HepG2 (cell line): ENCODE measurements at regions not wholly inside any gene's neighbourhood (a gene's known extent, or its start where the extent isn't known, plus 50 kb on each side); places are given as distances from the start of the nearest gene placed in this dataset.

ENCODE experiments used
- ATAD3A ChIP-seq: sonication (generic); formaldehyde crosslinking; IDR thresholded peaks from 2 replicates; pipeline ENCODE4 v1.4.0; 2020; ENCODE audit warnings: missing genetic modification reagents
- DR1 ChIP-seq: sonication (generic); formaldehyde crosslinking; IDR thresholded peaks from 2 replicates; pipeline ENCODE4 v1.8.0; 2021; ENCODE audit warnings: mild to moderate bottlenecking, missing genetic modification reagents, inconsistent platforms
- ELF1 ChIP-seq: sonication (generic); formaldehyde crosslinking; IDR thresholded peaks from 2 replicates; pipeline ENCODE4 v1.4.0; 2020; ENCODE audit warnings: missing genetic modification reagents
- FOXM1 ChIP-seq: sonication (generic); formaldehyde crosslinking; IDR thresholded peaks from 2 replicates; pipeline ENCODE4 v1.5.0; 2020; ENCODE audit warnings: missing genetic modification reagents
- HES4 ChIP-seq: sonication (generic); formaldehyde crosslinking; IDR thresholded peaks from 2 replicates; pipeline ENCODE4 v1.9.0; 2021; ENCODE audit warnings: mild to moderate bottlenecking, missing genetic modification reagents, borderline replicate concordance
- HOXD1 ChIP-seq: sonication (generic); formaldehyde crosslinking; IDR thresholded peaks from 2 replicates; pipeline ENCODE4 v1.5.0; 2020; ENCODE audit warnings: missing genetic modification reagents
- KLF16 ChIP-seq, 2 experiments: sonication (generic) in 1 of 2; formaldehyde crosslinking in 1 of 2; IDR thresholded peaks; 2 replicates each; pipeline versions ENCODE4 v1.6.1 to v1.8.0; 2016 to 2023; ENCODE audit warnings: missing genetic modification reagents in 2 of 2, missing compliant biosample characterization in 1 of 2
- KMT2B ChIP-seq: IDR thresholded peaks from 2 replicates; pipeline ENCODE4 v1.6.1; 2016; ENCODE audit warnings: missing genetic modification reagents, missing compliant biosample characterization
- POLR2AphosphoS2 ChIP-seq: IDR thresholded peaks from 2 replicates; pipeline ENCODE4 v1.6.1; 2011; ENCODE audit warnings: low read depth, low read length, improper control_type of control experiment
- SMAD1 ChIP-seq: sonication (generic); formaldehyde crosslinking; IDR thresholded peaks from 2 replicates; pipeline ENCODE4 v1.4.0; 2020; ENCODE audit warnings: missing genetic modification reagents, low read depth, mild to moderate bottlenecking, borderline replicate concordance
- SP4 ChIP-seq: sonication (generic); formaldehyde crosslinking; IDR thresholded peaks from 2 replicates; pipeline ENCODE4 v1.8.1; 2023; ENCODE audit warnings: mild to moderate bottlenecking, missing genetic modification reagents
- ZMAT3 ChIP-seq: sonication (generic); formaldehyde crosslinking; conservative IDR thresholded peaks from 2 replicates; pipeline ENCODE4 v1.7.0; 2021; ENCODE audit warnings: missing genetic modification reagents
- ZNF10 ChIP-seq: sonication (generic); formaldehyde crosslinking; IDR thresholded peaks from 2 replicates; pipeline ENCODE4 v1.4.0; 2020; ENCODE audit warnings: mild to moderate bottlenecking, low read depth, missing genetic modification reagents, borderline replicate concordance
- ZNF253 ChIP-seq: sonication (generic); formaldehyde crosslinking; IDR thresholded peaks from 2 replicates; pipeline ENCODE4 v1.8.0; 2022; ENCODE audit warnings: mild to moderate bottlenecking, missing genetic modification reagents, borderline replicate concordance
- ZNF264 ChIP-seq: sonication (generic); formaldehyde crosslinking; IDR thresholded peaks from 2 replicates; pipeline ENCODE4 v1.4.0; 2020; ENCODE audit warnings: missing genetic modification reagents
- ZNF432 ChIP-seq: sonication (generic); formaldehyde crosslinking; IDR thresholded peaks from 2 replicates; pipeline ENCODE4 v1.5.0; 2020; ENCODE audit warnings: missing genetic modification reagents, mild to moderate bottlenecking, borderline replicate concordance
- ZNF709 ChIP-seq: sonication (generic); formaldehyde crosslinking; IDR thresholded peaks from 2 replicates; pipeline ENCODE4 v1.5.0; 2020; ENCODE audit warnings: mild to moderate bottlenecking, missing genetic modification reagents
- ZZZ3 ChIP-seq: sonication (generic); formaldehyde crosslinking; IDR thresholded peaks from 2 replicates; pipeline ENCODE4 v1.4.0; 2020; ENCODE audit warnings: missing genetic modification reagents, mild to moderate bottlenecking, borderline replicate concordance
- TF ChIP-seq, protein P1 (sequence below): sonication (generic); formaldehyde crosslinking; IDR thresholded peaks from 2 replicates; pipeline ENCODE4 v1.5.1; 2020; ENCODE audit warnings: mild to moderate bottlenecking, missing genetic modification reagents, borderline replicate concordance
- TF ChIP-seq, protein P2 (sequence below): sonication (generic); formaldehyde crosslinking; IDR thresholded peaks from 2 replicates; pipeline ENCODE4 v1.4.0; 2020; ENCODE audit warnings: missing genetic modification reagents
- TF ChIP-seq, protein P3 (sequence below): sonication (generic); formaldehyde crosslinking; IDR thresholded peaks from 2 replicates; pipeline ENCODE4 v1.4.0; 2020; ENCODE audit warnings: missing genetic modification reagents

DNA sequence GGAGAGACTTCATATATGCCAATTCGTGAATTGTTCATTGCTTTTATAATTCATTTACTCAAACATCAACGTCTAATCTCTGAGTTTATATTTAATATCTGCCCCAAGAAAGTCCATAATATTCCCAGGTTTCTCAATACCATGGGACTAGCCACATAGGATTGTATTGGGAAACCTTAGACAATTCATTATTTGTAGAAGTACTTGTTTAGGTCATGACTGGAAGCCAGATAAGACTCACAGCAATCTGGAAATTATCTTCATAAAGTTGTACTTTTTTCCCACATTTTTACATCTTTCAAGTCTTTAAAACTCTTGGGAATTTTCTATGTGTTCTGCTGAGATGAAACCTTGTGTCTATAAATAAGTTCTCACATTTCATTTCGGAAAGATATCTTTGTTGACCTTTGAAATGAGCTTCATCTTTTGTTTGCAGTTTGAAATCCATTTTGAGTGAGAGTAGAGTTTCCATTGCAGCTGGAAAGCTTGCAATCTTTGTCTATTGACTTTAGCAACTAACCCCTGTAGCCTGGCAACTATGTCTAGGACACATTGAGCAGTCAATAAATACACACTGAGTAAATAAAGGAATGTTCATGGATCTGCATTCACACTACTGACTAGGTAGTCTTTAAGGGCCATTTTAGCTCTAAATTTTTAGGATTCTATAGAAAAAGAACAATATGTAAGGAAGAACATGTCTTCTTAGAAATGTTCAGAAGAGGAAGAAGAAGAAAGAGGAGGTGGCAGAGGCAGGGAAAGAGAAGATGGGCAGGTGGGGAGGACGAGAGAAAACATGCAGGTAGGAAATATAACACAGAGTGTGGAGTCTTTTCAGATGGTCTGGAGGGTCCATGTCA, 154.4 kb downstream of the LRIG3 start (continued):
- TF ChIP-seq, protein P1, sequence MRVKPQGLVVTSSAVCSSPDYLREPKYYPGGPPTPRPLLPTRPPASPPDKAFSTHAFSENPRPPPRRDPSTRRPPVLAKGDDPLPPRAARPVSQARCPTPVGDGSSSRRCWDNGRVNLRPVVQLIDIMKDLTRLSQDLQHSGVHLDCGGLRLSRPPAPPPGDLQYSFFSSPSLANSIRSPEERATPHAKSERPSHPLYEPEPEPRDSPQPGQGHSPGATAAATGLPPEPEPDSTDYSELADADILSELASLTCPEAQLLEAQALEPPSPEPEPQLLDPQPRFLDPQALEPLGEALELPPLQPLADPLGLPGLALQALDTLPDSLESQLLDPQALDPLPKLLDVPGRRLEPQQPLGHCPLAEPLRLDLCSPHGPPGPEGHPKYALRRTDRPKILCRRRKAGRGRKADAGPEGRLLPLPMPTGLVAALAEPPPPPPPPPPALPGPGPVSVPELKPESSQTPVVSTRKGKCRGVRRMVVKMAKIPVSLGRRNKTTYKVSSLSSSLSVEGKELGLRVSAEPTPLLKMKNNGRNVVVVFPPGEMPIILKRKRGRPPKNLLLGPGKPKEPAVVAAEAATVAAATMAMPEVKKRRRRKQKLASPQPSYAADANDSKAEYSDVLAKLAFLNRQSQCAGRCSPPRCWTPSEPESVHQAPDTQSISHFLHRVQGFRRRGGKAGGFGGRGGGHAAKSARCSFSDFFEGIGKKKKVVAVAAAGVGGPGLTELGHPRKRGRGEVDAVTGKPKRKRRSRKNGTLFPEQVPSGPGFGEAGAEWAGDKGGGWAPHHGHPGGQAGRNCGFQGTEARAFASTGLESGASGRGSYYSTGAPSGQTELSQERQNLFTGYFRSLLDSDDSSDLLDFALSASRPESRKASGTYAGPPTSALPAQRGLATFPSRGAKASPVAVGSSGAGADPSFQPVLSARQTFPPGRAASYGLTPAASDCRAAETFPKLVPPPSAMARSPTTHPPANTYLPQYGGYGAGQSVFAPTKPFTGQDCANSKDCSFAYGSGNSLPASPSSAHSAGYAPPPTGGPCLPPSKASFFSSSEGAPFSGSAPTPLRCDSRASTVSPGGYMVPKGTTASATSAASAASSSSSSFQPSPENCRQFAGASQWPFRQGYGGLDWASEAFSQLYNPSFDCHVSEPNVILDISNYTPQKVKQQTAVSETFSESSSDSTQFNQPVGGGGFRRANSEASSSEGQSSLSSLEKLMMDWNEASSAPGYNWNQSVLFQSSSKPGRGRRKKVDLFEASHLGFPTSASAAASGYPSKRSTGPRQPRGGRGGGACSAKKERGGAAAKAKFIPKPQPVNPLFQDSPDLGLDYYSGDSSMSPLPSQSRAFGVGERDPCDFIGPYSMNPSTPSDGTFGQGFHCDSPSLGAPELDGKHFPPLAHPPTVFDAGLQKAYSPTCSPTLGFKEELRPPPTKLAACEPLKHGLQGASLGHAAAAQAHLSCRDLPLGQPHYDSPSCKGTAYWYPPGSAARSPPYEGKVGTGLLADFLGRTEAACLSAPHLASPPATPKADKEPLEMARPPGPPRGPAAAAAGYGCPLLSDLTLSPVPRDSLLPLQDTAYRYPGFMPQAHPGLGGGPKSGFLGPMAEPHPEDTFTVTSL = peak; percentile 99
- TF ChIP-seq DR1 (no peak), SMAD1 (no peak), ZMAT3 (CRISPR knock-in tag) (0 out of 2 replicates have a peak, but pooled peaks have one; percentile 38), HES4 (CRISPR knock-in tag) (no peak), KLF16 (CRISPR knock-in tag; IDR thresholded peaks at IDR 0.05) (peak in 1 of 2 experiments; percentile 80; a peak in 2 of 4 replicates), HOXD1 (no peak), ZZZ3 (no peak), ZNF709 (CRISPR knock-in tag) (no peak), POLR2AphosphoS2 (no peak), ZNF264 (CRISPR knock-in tag) (no peak; the same call in 1 of the 2 replicates), ZNF432 (no peak), ATAD3A (no peak), ZNF10 (CRISPR knock-in tag) (no peak), FOXM1 (no peak), ELF1 (CRISPR knock-in tag) (no peak), SP4 (CRISPR knock-in tag) (no peak), KMT2B (CRISPR knock-in tag) (peak; percentile 45; the same call in 1 of the 2 replicates), ZNF253 (CRISPR knock-in tag) (no peak)
- TF ChIP-seq, protein P2, sequence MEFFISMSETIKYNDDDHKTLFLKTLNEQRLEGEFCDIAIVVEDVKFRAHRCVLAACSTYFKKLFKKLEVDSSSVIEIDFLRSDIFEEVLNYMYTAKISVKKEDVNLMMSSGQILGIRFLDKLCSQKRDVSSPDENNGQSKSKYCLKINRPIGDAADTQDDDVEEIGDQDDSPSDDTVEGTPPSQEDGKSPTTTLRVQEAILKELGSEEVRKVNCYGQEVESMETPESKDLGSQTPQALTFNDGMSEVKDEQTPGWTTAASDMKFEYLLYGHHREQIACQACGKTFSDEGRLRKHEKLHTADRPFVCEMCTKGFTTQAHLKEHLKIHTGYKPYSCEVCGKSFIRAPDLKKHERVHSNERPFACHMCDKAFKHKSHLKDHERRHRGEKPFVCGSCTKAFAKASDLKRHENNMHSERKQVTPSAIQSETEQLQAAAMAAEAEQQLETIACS (CRISPR knock-in tag) = no peak
- TF ChIP-seq, protein P3, sequence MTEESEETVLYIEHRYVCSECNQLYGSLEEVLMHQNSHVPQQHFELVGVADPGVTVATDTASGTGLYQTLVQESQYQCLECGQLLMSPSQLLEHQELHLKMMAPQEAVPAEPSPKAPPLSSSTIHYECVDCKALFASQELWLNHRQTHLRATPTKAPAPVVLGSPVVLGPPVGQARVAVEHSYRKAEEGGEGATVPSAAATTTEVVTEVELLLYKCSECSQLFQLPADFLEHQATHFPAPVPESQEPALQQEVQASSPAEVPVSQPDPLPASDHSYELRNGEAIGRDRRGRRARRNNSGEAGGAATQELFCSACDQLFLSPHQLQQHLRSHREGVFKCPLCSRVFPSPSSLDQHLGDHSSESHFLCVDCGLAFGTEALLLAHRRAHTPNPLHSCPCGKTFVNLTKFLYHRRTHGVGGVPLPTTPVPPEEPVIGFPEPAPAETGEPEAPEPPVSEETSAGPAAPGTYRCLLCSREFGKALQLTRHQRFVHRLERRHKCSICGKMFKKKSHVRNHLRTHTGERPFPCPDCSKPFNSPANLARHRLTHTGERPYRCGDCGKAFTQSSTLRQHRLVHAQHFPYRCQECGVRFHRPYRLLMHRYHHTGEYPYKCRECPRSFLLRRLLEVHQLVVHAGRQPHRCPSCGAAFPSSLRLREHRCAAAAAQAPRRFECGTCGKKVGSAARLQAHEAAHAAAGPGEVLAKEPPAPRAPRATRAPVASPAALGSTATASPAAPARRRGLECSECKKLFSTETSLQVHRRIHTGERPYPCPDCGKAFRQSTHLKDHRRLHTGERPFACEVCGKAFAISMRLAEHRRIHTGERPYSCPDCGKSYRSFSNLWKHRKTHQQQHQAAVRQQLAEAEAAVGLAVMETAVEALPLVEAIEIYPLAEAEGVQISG (CRISPR knock-in tag) = no peak
